ENCODE measurements at regions not wholly inside any gene's neighbourhood (a gene's known extent, or its start where the extent isn't known, plus 50 kb on each side); places are given as distances from the start of the nearest gene placed in this dataset.

- TF ChIP-seq CTCF (IDR thresholded peaks at IDR 0.05; ENCODE audit: low read length) = no peak
- no peak for TF ChIP-seq EZH2 (IDR thresholded peaks at IDR 0.05; ENCODE audit: borderline replicate concordance, low read length)
Measured at GRCh38 chr15:46242935-46243334, 608.1 kb downstream of the SQOR start.
